ENCODE measurements at regions not wholly inside any gene's neighbourhood (a gene's known extent, or its start where the extent isn't known, plus 50 kb on each side); places are given as distances from the start of the nearest gene placed in this dataset.

DNA sequence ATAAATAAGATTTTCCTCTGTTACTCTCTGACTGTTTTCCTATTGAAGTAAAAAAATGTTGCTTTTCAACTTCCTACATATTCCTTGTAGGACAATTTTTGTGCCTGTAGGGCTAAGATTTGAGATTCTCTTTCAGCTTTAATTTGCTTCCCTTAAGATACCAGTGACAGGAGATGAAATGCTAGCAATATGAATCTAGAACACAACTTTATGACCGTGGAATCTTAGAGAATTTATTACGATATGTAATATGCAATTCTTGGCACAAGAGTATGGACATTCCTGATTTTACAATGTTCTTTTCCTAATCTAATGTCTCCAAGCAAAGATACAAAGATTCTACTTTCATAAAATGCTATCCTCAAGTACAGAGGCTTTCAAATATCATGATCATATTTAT lies 180.9 kb downstream of the KCNE4 start:
- TF ChIP-seq, protein P1, sequence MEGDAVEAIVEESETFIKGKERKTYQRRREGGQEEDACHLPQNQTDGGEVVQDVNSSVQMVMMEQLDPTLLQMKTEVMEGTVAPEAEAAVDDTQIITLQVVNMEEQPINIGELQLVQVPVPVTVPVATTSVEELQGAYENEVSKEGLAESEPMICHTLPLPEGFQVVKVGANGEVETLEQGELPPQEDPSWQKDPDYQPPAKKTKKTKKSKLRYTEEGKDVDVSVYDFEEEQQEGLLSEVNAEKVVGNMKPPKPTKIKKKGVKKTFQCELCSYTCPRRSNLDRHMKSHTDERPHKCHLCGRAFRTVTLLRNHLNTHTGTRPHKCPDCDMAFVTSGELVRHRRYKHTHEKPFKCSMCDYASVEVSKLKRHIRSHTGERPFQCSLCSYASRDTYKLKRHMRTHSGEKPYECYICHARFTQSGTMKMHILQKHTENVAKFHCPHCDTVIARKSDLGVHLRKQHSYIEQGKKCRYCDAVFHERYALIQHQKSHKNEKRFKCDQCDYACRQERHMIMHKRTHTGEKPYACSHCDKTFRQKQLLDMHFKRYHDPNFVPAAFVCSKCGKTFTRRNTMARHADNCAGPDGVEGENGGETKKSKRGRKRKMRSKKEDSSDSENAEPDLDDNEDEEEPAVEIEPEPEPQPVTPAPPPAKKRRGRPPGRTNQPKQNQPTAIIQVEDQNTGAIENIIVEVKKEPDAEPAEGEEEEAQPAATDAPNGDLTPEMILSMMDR (conservative IDR thresholded peaks at IDR 0.05) = no peak
- Histone ChIP-seq H3K4me2 (ENCODE audit: insufficient read depth, insufficient read length, low read length) (no peak overlapping the region), H2BK120ac (ENCODE audit: low read depth, low read length, poor library complexity, severe bottlenecking) (no peak overlapping the region), H3K23me2 (ENCODE audit: insufficient read length, low read depth, low read length, poor library complexity, severe bottlenecking) (no peaks in the 10 kb centered on the region), H4K5ac (ENCODE audit: insufficient read length, low read depth, low read length) (no peak overlapping the region), H3K79me2 (ENCODE audit: insufficient read depth, low read length) (no peaks in the 10 kb centered on the region), H2BK12ac (ENCODE audit: insufficient read length, low read depth, low read length) (no peak overlapping the region), H3K27ac (ENCODE audit: insufficient read length, low read depth, low read length) (no peak overlapping the region), H3K14ac (ENCODE audit: insufficient read depth, low read length) (no peak overlapping the region), H3K23ac (ENCODE audit: insufficient read length, low read depth, low read length) (no peak overlapping the region), H4K20me1 (ENCODE audit: control insufficient read depth, insufficient read depth, insufficient read length) (no peaks in the 10 kb centered on the region), H3T11ph (ENCODE audit: low read length) (no peak overlapping the region), H3K18ac (ENCODE audit: insufficient read length, low read depth, low read length) (no peak overlapping the region), H2AFZ (ENCODE audit: low read length) (no peak overlapping the region), H2BK15ac (ENCODE audit: low read depth, low read length) (no peak overlapping the region), H4K91ac (ENCODE audit: insufficient read length, low read depth, low read length) (no peak overlapping the region), H3K56ac (ENCODE audit: insufficient read length, low read depth, low read length) (no peak overlapping the region), H2BK20ac (ENCODE audit: low read depth, low read length, poor library complexity, severe bottlenecking) (no peak overlapping the region), H3K9me3 (ENCODE audit: control insufficient read depth, low read depth, low read length) (no peaks in the 10 kb centered on the region), H3K4me1 (ENCODE audit: insufficient read depth, low read length) (no peaks in the 10 kb centered on the region), H3K27me3 (ENCODE audit: insufficient read depth, low read length) (no peaks in the 10 kb centered on the region), H3K79me1 (ENCODE audit: insufficient read depth, low read depth, low read length, poor library complexity, severe bottlenecking) (no peaks in the 10 kb centered on the region), H3K9ac (ENCODE audit: extremely low read depth, insufficient read length, low read length) (no peak overlapping the region), H3K4ac (ENCODE audit: low read depth, low read length) (no peak overlapping the region), H4K8ac (replicated peaks; ENCODE audit: insufficient read length, low read depth, low read length) (no peak overlapping the region), H2BK5ac (ENCODE audit: insufficient read length, low read length) (no peak overlapping the region), H2AK5ac (ENCODE audit: insufficient read length, low read length) (no peak overlapping the region)
- Mint-ChIP-seq H3K4me3 (no peak overlapping the region), H3K36me3 (ENCODE audit: insufficient read depth in 1 of 3, low read depth in 3 of 3) (no peaks in the 10 kb centered on the region), H3K27ac (no peak overlapping the region), H3K9me3 (no peaks in the 10 kb centered on the region), H3K27me3 (ENCODE audit: low read depth) (no peaks in the 10 kb centered on the region), H3K4me1 (no peaks in the 10 kb centered on the region; a peak in 1 of 4 replicates)
- no peak for DNase-seq
- WGBS (ENCODE audit: extremely low coverage, insufficient read length, low lambda C conversion rate) = no CpG with 5 or more reads among the region's 2 CpGs

All from H9 (cell line).